Mesodermal cell (in vitro differentiated cells): ENCODE measurements at regions not wholly inside any gene's neighbourhood (a gene's known extent, or its start where the extent isn't known, plus 50 kb on each side); places are given as distances from the start of the nearest gene placed in this dataset.

ENCODE experiments used
- H3K27ac ChIP-seq: 2 replicates; pipeline ENCODE4 v1.7.0; 2013; ENCODE audit warnings: mild to moderate bottlenecking, low read depth, low read length, moderate library complexity; ENCODE audit not compliant: severe bottlenecking
- H3K36me3 ChIP-seq: 2 replicates; pipeline ENCODE4 v1.7.1; 2013; ENCODE audit warnings: mild to moderate bottlenecking, low read length, moderate library complexity; ENCODE audit not compliant: control insufficient read depth, insufficient read depth
- H3K4me1 ChIP-seq: one replicate; pipeline ENCODE4 v1.7.1; 2013; ENCODE audit warnings: mild to moderate bottlenecking, low read length; ENCODE audit not compliant: insufficient read depth, control insufficient read depth, poor library complexity, severe bottlenecking
- H3K4me3 ChIP-seq: 2 replicates; pipeline ENCODE4 v1.7.0; 2013; ENCODE audit warnings: low read length, control low read depth, mild to moderate bottlenecking; ENCODE audit not compliant: insufficient read depth, poor library complexity, severe bottlenecking; ENCODE audit errors: extremely low read depth
- H3K9me3 ChIP-seq: 2 replicates; pipeline ENCODE4 v1.7.1; 2013; ENCODE audit warnings: mild to moderate bottlenecking, low read length, moderate library complexity; ENCODE audit not compliant: control insufficient read depth
- WGBS, 2 experiments: methylation state at CpG; one replicate each; pipeline ENCODE4 v1.1.5; 2013; ENCODE audit warnings: missing lambda C conversion rate in 2 of 2; ENCODE audit not compliant: insufficient coverage in 2 of 2; 5-methylcytosine and 5-hydroxymethylcytosine counted together

DNA sequence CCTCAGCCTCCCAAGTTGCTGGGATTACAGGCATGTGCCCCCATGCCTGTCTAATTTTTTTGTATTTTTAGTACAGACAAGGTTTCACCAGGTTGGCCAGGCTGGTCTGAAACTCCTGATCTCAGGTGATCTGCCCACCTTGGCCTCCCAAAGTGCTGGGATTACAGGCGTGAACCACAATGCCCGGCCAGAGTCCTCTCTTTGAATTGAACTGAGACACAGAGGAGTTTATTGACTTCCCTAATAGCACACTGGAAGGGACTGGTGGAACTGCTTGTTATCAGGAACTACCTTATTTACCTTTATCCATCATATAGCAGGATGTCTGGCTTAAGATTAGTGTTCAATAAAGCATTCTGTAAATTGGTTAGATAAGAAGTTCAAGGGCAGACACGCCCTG is 613.8 kb downstream of the EFNB2 start:
- 0 to 64% methylated on average over 1 to 3 of the region's 3 CpGs for WGBS, 2 experiments
- H3K4me3 ChIP-seq: no peak overlapping the region
- no peak overlapping the region for H3K27ac ChIP-seq
- H3K36me3 ChIP-seq: no peaks in the 10 kb centered on the region
- H3K9me3 ChIP-seq: no peaks in the 10 kb centered on the region
- H3K4me1 ChIP-seq: peaks cover 17% of the 10 kb centered on the region

DNA sequence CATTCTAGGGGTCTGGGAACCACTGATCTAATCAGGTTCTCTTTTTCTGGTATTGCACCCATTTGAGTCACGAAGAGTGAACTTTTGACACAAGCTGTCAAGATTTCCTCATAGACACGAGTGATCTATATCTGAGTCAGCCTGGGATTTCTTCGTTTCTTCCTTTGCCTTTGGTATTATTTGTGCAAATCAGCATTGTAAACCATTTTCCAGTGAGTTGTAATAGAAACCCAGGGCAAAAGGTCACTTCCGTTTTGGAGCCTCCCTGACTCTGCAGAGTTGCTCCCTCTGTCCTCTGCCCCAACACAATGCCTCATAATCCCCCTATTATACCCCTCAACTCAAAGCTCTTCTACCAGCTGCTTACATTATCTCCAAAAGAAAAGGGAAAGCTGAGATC is 615.1 kb downstream of the EFNB2 start:
- 70 to 83% methylated on average over 2 to 3 of the region's 4 CpGs for WGBS, 2 experiments
- H3K27ac ChIP-seq: no peak overlapping the region
- H3K4me1 ChIP-seq: peaks cover 17% of the 10 kb centered on the region
- H3K9me3 ChIP-seq: no peaks in the 10 kb centered on the region
- no peaks in the 10 kb centered on the region for H3K36me3 ChIP-seq
- H3K4me3 ChIP-seq: no peak overlapping the region

DNA sequence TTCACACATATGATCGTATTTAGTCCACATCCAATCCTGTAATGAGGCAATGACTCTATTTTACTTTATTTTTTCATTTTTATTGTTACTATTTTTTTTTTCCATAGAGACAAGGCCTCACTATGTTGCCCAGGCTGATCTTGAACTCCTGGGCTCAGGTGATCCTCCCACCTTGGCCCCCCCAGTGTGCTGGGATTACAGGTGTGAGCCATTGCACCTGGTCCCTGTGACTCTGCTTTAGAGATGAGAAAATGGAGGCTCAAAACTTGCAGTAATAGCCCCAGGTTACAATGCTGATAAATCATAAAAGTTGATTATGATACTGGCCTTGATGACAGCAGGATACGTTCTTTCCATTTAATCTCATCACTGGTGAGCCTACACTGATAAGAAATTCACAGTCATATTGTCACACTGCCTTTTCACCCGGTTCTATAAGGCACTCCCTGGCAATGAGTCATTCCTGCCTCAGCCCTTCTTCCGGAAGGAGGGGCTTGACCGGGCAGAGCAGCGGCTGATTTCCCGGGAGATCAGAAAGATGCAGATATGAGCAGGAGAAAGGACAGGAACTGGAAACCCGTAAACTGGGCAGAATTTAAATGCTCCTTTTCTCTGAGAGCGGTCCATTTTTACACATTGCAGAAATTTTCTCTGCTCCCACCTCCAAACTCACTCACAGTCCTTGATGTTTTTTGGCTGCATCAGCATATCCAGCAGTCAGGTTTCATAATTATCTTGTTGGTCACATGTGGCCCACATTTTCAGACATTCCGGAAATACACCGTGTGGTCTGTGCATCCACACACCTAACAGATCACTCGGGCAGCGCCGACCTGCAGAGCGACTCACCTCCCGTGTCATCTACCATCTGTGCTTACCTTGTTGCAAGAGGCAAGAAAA is 616.4 kb downstream of the EFNB2 start:
- 24 to 54% methylated on average over 6 to 11 of the region's 16 CpGs for WGBS, 2 experiments
- Histone ChIP-seq H3K9me3 (no peaks in the 10 kb centered on the region), H3K36me3 (no peaks in the 10 kb centered on the region), H3K4me1 (peaks cover 22% of the 10 kb centered on the region), H3K4me3 (no peak overlapping the region), H3K27ac (peak overlapping the region; percentile 78)

DNA sequence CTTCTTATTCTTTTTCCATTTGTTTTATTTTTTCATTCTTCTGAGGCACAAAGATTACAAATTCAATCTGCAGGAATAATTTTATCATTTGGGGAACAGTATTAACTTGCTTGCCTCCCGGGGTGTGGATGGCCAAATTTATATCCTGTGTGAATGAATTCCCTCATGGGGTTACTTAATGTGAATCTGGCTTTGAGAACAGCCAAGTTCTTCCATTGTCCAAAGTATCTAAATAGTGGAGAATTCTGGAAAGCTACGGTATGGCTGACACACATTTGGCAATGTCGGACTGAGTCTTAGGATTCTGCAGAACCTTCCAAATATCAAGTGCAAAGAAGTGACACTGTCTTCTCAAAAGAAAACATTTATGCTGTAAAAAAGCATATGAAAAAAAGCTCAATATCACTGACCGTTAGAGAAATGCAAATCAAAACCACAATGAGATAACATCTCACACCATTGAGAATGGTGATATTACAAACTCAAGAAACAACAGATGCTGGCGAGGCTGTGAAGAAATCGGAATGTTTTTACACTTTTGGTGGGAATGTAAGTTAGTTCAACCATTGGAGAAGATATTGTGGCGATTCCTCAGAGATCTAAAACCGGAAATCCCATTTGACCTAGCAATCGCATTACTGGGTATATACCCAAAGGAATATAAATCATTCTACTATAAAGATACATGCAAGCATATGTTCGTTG is 620.2 kb downstream of the EFNB2 start:
- Histone ChIP-seq H3K27ac (no peak overlapping the region), H3K36me3 (no peaks in the 10 kb centered on the region), H3K4me3 (no peak overlapping the region), H3K4me1 (peaks cover 29% of the 10 kb centered on the region), H3K9me3 (no peaks in the 10 kb centered on the region)
- whole genome bisulfite sequencing, 2 experiments: 91 to 92% methylated on average over 2 to 3 of the region's 10 CpGs

DNA sequence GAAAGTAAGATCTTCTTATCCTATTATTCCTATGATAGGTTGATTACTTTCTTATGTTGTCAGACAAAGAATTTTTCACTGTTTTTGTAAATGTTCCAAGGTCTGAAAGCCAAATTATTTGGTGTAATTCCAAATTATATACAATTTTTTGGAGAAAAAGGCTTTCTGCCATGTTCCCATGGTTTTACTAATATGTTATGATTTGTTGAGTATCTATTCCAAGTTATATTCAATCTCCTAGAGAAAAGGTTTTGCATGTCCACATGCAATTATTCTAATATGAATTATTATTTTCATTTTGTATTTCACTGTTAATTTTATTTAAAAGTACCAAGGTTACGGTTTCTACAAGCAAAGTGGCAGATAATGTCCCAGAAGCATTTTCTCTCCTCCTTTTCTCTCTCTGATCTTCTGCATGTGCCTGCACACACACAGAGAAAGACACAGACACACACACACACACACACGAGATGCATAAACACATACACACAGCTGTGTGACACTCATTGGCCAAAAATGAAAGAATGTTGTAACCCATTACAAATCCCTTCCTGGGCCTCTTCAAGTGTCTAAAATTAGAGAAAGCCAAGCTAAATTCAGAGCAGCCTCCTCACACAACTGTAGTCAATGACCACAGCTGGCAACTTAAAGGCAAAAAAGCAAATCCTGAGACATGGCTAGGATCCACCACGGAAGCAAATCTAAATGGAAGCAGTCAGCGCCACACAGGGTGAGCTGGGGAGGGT is 621.0 kb downstream of the EFNB2 start:
- H3K9me3 ChIP-seq: no peaks in the 10 kb centered on the region
- peaks cover 21% of the 10 kb centered on the region for H3K4me1 ChIP-seq
- WGBS, 2 experiments: 62 to 88% methylated on average over 2 to 4 of the region's 4 CpGs
- H3K27ac ChIP-seq: no peak overlapping the region
- H3K4me3 ChIP-seq: no peak overlapping the region
- H3K36me3 ChIP-seq: no peaks in the 10 kb centered on the region

DNA sequence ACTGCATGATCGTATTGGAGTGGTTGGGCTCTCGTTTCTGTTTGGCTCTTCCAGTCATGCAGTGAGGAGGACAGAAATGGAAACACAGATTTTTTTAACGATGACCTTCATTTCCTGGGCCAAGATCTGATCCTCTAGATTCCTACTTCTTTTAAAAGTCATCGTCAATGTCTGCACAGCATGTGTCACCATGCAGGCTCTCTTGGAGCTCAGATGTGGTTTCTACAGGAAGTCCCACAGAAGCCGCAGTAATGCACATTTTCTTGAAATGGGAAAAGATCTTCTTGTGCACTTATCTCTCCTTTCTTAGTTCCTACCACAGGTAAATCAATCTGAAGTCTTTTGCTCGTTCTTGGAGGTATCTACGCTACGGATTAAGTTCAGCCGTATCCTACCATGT is 626.9 kb downstream of the EFNB2 start:
- no peaks in the 10 kb centered on the region for H3K9me3 ChIP-seq

DNA sequence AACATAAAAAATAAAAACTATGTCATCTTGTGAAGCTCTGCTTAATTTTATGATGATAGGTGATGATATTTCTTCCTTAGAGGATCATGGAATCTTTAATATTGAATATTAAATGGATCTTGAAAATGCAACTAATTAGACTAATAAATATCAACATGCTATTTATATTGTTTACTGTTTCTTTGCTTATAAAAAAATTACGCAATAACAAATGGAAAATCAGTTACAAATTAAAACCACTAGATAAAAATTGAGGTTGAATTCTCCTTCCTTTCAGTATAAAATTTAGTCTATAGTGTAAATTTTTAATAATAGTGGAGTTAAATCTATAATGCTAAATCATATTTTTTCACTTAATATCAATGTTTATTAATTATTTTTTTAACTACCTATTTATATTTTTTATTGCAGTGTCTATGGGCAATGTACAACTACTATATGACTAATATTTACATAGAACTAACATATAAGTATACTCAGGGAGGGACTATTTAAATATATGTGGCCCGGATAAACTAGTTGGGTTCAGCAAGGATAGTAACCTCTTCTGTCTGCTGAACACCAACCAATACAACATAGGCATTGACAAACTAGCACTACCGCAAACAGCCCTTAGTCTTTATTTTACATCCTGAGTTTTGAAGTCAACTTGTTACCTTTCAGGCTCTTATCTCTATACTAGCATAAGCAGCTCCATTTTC is 628.0 kb downstream of the EFNB2 start:
- H3K27ac ChIP-seq: no peak overlapping the region
- H3K9me3 ChIP-seq: no peaks in the 10 kb centered on the region
- peaks cover 7% of the 10 kb centered on the region for H3K4me1 ChIP-seq
- no peak overlapping the region for H3K4me3 ChIP-seq
- H3K36me3 ChIP-seq: no peaks in the 10 kb centered on the region
- 91 to 100% methylated on average over 1 of the region's 3 CpGs for WGBS, 2 experiments

More for the DNA sequence above, 626.9 kb downstream of the EFNB2 start:
- no peak overlapping the region for H3K4me3 ChIP-seq
- WGBS, 2 experiments: 95 to 96% methylated on average over 7 to 9 of the region's 9 CpGs
- H3K36me3 ChIP-seq: no peaks in the 10 kb centered on the region
- peaks cover 7% of the 10 kb centered on the region for H3K4me1 ChIP-seq
- no peak overlapping the region for H3K27ac ChIP-seq

DNA sequence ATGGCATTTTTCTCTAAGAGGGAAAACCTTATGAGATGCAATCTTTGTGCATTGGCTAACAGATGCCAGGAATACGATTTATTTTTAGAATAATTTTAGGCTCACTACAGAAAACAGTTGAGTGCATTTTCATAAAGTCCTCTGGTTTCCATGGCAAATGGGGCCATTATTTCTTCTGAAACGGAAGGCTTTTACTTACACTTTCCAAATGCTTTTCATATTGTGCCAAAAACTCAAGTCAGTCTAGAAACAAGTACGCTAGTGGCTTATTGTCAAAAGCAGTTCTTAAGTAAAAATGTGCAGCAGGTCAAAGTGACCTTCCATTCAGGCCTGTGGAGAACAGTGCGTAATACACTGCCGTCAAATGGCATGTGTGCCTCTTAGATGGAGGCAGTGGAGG is 628.7 kb downstream of the EFNB2 start:
- H3K4me3 ChIP-seq: no peak overlapping the region
- no peaks in the 10 kb centered on the region for H3K36me3 ChIP-seq
- H3K4me1 ChIP-seq: peaks cover 7% of the 10 kb centered on the region
- 95 to 96% methylated on average over 5 of the region's 5 CpGs for WGBS, 2 experiments
- H3K9me3 ChIP-seq: no peaks in the 10 kb centered on the region
- no peak overlapping the region for H3K27ac ChIP-seq

DNA sequence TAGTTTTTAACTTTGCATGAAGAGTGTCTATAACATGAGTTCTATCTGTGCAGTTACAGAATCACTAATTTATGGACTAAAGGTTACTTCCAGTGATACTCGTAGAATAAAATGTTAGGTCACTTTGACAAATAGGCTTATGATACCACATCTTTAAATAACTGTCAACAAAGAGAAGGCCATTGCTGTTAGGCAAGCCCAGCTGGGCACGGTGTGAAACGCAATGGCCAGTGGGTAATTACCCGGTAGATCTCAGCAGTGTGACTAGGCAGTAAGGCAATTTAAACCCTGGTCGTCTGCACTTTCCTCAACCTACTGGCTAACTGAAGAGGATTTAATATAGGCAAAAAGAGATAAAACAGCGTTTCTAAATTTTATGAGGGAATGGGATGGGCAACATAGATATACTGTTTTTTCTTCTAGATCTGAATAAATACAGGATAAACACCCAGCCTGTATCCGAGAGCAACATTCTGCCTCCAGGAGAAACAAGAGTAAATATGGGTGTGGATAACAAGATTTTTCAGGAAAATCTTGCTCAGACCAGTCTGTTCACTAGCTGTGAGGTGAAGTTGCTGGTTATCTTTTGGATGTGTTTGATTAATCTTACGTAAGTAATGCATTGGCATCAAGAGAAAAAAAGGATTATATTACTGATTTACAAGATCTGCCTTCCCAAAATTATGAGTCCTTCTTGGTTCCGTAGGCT is 631.3 kb downstream of the EFNB2 start:
- Histone ChIP-seq H3K36me3 (no peaks in the 10 kb centered on the region), H3K4me3 (no peak overlapping the region), H3K27ac (no peak overlapping the region), H3K9me3 (no peaks in the 10 kb centered on the region), H3K4me1 (no peaks in the 10 kb centered on the region)
- 94 to 98% methylated on average over 4 of the region's 9 CpGs for WGBS, 2 experiments

DNA sequence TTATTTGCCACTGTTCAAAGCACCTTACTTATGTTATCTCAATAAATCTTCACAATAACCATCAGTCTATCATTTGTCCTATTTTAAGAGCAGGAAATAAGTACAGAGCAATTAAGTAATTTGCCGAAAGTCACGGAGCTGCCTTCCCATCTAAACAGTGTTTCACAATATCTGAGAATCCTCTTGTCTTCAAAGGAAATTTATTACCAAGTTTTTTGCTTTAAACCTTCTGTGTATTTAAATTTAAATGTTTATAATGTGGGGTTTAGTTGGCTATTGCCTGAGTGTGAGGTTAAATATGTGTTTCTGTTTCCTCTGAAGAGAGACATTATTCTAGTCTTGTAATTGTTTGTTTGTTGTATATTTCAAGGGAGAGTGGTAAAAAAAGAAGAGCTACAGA is 633.1 kb downstream of the EFNB2 start:
- no peaks in the 10 kb centered on the region for H3K36me3 ChIP-seq
- no peaks in the 10 kb centered on the region for H3K9me3 ChIP-seq
- no peaks in the 10 kb centered on the region for H3K4me1 ChIP-seq
- no peak overlapping the region for H3K27ac ChIP-seq
- WGBS, 2 experiments: no CpG with 5 or more reads among the region's 2 CpGs
- H3K4me3 ChIP-seq: no peak overlapping the region
